ENCODE measurements at regions not wholly inside any gene's neighbourhood (a gene's known extent, or its start where the extent isn't known, plus 50 kb on each side); places are given as distances from the start of the nearest gene placed in this dataset.
A peak's percentile ranks its signal among the peaks of the same experiment; 100 is the strongest.
"Not testable (repeated sequence)": the region's sequence is repeated elsewhere in the genome, so short reads cannot be mapped to it uniquely, and the experiment has no call there.

GRCh38 chr6:97459535-97459934 is 176.5 kb upstream of the MMS22L start:
- no peak for DNase-seq

GRCh38 chr6:97459986-97460385 is 177.0 kb upstream of the MMS22L start:
- DNase-seq = no peak

GRCh38 chr6:97460394-97461080 is 177.5 kb upstream of the MMS22L start:
- no peak for DNase-seq

- DNase-seq = no peak
These were observed 178.2 kb upstream of the MMS22L start for GRCh38 chr6:97461218-97461617.

GRCh38 chr6:97462031-97462430 is 179.0 kb upstream of the MMS22L start:
- no peak for DNase-seq

GRCh38 chr6:97462938-97463598 is 180.1 kb upstream of the MMS22L start:
- DNase-seq = no peak

- no peak for DNase-seq
These were observed 183.0 kb upstream of the MMS22L start for GRCh38 chr6:97465877-97466561.

- DNase-seq = no peak
These were observed 186.0 kb upstream of the MMS22L start for GRCh38 chr6:97468981-97469380.

GRCh38 chr6:97469451-97469850 is 186.4 kb upstream of the MMS22L start:
- DNase-seq = no peak

GRCh38 chr6:97470322-97470721 is 187.3 kb upstream of the MMS22L start:
- no peak for DNase-seq

- no peak for DNase-seq
These were observed 191.0 kb upstream of the MMS22L start for GRCh38 chr6:97473979-97474378.

GRCh38 chr6:97497713-97498331 is 214.8 kb upstream of the MMS22L start:
- DNase-seq = peak; percentile 31

- no peak for DNase-seq
These were observed 218.8 kb upstream of the MMS22L start for GRCh38 chr6:97501853-97502252.

GRCh38 chr6:97508646-97509045 is 225.6 kb upstream of the MMS22L start:
- no peak for DNase-seq

- not testable (repeated sequence) for DNase-seq
These were observed 230.2 kb upstream of the MMS22L start for GRCh38 chr6:97513260-97513659.

GRCh38 chr6:97524811-97525210 is 241.8 kb upstream of the MMS22L start:
- no peak for DNase-seq

- DNase-seq = no peak
These were observed 252.8 kb upstream of the MMS22L start for GRCh38 chr6:97535800-97536199.

GRCh38 chr6:97548354-97548753 is 265.3 kb upstream of the MMS22L start:
- DNase-seq = no peak

GRCh38 chr6:97557355-97557754 is 274.3 kb upstream of the MMS22L start:
- no peak for DNase-seq

GRCh38 chr6:97563529-97563928 is 280.5 kb upstream of the MMS22L start:
- DNase-seq = no peak

GRCh38 chr6:97572943-97573342 is 289.9 kb upstream of the MMS22L start:
- no peak for DNase-seq

- no peak for DNase-seq
These were observed 303.3 kb upstream of the MMS22L start for GRCh38 chr6:97586344-97586743.

- no peak for DNase-seq
These were observed 308.9 kb upstream of the MMS22L start for GRCh38 chr6:97591955-97592354.

GRCh38 chr6:97594844-97595243 is 311.8 kb upstream of the MMS22L start:
- no peak for DNase-seq

Measured in CD4-positive, alpha-beta T cell treated with Interferon gamma for 1 hour (primary cell).